Left forelimb (tissue), 1 donor: ENCODE measurements at regions not wholly inside any gene's neighbourhood (a gene's known extent, or its start where the extent isn't known, plus 50 kb on each side); places are given as distances from the start of the nearest gene placed in this dataset.

Experiments used
- DNase-seq: peaks from one replicate; pipeline ENCODE4 v3.0.0-alpha.2; 2018; ENCODE audit warnings: low spot score

GRCh38 chr13:81676008-81676407, 1335.1 kb upstream of the SPRY2 start:
- DNase-seq: no peak

DNA sequence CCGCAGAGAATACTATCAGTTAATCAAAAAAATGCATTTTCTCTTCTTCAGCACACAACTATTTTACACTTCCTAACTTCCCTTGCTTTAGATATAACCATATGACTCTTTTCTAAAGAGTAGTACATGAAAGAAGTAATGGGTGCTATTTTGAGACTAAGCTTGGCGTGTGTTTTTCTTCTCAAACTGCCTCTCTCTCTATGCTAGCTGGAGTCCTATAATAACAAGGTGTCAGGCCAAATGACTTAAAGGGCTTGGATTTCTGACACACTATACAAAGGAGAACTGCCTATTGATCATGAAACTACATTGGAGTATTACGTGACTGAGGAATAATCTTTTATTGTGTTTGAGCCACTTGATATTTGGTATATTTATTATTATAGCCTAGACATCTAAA, 1330.1 kb upstream of the SPRY2 start:
- no peak for DNase-seq

- no peak for DNase-seq
These were observed 1329.1 kb upstream of the SPRY2 start for GRCh38 chr13:81670048-81670447.

- DNase-seq: no peak
These were observed 1323.9 kb upstream of the SPRY2 start for GRCh38 chr13:81664872-81665271.

- no peak for DNase-seq
These were observed 1319.1 kb upstream of the SPRY2 start for GRCh38 chr13:81659984-81660383.

- DNase-seq: no peak
These were observed 1317.9 kb upstream of the SPRY2 start for GRCh38 chr13:81658598-81659370.

DNA sequence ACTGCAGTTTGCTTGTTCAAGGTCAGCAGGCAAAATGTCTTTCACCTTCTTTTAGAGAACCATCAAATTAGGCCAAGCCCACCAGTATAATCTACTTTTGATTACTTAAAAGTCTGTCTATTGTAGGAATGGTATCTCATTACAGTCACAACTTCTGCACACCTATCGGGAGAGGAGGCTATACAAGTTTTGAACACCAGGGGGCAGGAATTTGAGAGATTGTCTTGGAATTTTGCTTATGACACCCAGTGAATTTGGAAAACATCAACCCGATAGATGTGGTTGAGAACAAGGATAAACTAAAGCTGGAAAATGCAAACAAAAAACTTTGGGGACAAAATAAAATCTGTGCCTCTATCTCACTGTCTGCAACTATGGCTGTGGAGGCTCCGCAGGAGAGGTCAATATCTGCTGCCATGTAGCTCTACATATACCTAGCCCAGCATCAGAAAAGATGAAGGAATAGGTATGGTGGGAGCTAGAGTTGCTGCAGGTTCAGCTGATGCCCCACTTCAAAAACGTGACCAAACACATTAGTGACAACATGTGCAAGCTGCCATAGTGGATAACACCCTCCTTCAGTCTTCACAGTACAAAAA, 1299.2 kb upstream of the SPRY2 start:
- DNase-seq: no peak

- DNase-seq: no peak
These were observed 1296.5 kb upstream of the SPRY2 start for GRCh38 chr13:81637457-81637856.

DNA sequence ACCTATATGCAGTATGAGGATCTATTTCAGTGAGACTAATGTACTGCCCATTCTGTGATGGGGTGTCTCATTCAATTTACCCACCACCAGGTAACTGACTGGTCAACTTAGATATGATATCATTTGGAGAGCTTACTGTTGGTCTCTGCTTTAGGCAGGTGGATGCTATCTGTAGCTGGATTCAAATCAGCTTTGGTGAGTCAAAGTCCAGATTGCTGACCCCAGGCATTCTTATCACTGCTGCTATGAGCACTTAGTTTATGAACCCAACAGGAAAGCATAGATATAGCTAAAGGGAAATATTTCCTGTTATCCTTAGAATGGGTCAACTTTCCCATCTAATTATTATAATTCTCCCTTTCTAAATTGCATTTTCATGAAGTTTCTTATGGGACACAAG, 1295.2 kb upstream of the SPRY2 start:
- no peak for DNase-seq

DNA sequence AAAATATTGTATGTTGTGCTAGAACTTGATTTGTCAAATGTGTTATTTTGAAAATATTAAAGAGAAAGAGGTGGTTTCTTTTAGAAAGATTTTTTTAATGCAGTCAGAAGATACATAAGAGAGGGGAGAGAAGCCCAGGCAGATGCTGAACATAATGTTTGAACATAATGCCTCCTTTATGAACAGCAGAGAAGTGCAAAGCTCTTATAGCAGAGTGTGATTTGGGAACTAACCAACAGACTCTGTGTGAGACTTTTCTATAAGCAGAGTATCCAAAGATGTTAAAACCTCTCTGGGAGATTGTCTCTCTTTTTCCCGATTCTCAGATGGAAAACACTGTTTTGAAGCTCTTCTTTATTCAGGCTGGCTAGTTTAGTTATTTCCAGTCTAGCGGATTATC, 1274.1 kb upstream of the SPRY2 start:
- no peak for DNase-seq

DNA sequence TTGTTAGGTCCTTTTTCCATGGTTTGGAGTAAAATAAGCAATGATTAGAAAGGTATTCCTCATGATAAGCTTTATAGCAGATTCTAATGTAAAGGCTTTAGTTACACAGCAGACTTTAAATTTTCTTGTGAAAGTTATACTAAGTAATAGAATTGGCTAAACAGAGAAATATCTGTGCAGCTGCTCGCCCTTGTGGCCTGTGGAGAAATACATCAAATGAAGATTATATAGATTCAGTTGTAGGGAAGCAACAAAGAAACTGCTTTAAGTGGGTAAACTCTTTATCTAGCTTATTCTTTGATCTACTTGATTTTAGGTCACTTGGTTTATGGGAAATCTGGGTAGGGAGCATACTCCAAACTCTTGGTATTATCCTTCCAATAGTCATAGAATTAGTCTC, 1269.7 kb upstream of the SPRY2 start:
- DNase-seq: no peak

- no peak for DNase-seq
These were observed 1268.4 kb upstream of the SPRY2 start for GRCh38 chr13:81609335-81609734.

DNA sequence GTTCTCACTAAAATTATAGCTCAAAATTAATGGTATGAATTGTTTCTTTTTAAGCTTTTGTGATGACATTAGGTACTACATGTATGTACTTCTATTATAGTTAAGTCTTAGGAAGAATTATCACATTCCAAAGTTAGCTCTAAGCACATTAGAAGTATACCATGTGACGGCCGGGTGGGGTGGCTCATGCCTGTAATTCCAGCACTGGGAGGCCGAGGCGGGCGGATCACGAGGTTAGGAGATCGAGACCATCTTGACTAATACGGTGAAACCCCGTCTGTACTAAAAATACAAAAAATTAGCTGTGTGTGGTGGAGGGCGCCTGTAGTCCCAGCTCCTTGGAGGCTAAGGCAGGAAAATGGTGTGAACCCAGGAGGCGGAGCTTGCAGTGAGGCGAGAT, 1265.1 kb upstream of the SPRY2 start:
- DNase-seq: no peak

- DNase-seq: no peak
These were observed 1261.3 kb upstream of the SPRY2 start for GRCh38 chr13:81602241-81602640.

DNA sequence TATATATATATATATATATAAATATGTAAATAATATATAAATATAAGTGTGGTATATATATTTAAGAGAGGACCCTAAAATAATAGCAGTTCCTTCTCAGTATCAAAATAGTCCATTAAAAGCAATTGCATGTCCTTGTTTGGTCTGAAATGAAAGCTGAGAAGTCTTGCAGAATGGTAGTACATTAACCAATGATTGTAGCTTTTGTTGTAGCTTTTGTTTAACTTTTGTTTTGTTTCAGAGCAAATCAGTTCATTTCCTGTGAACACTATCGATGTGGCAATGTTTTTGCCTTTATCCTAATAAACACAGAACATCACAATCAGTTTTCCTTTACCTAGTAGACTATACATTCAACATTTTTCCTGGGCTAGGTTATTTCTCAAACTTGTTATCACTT, 1256.2 kb upstream of the SPRY2 start:
- no peak for DNase-seq

DNA sequence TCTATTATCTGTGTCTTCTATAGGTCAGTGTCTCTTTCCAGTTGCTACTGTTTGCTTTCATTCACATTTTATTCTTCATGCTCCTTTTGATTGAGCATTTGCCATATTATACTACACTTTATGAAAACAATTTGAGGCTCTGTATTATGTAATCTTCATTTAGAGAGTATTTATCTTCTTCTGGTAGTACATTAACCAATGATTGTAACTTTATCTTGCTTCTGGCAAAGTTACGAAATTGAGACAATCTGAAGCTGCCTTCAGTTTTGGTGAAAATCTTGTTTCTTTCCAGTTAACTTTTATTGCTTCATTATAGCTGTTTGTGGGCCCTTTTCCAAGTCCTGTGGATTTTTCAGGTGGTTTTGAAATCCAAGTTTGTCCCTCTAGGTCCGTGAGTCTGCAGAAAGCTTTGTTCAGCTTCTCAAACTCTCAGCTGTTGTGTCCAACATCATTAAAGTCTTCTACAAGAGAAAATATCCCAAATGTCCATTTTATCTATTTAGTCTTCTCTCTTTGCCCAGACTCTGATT, 1255.4 kb upstream of the SPRY2 start:
- DNase-seq: no peak

- DNase-seq: no peak
These were observed 1250.7 kb upstream of the SPRY2 start for GRCh38 chr13:81591528-81592220.

DNA sequence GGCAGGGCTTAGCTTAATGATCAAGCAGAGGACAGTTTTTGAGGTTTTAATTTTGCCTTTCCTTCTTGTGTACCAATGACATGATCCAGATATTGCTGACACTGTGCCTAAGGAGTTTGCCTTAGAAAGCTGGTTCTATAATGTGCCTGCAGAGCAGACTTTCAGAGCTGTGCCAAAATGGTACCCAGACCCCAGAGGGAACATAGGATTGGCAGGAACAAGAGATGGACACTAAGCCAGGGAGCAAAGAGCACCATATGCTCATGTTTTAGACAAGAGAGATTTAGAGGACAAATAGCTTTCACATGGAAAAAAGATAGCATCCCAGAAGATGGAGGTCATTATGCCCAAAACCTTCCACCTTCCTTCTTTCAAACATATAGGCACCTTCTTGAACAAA, 1241.5 kb upstream of the SPRY2 start:
- no peak for DNase-seq

DNA sequence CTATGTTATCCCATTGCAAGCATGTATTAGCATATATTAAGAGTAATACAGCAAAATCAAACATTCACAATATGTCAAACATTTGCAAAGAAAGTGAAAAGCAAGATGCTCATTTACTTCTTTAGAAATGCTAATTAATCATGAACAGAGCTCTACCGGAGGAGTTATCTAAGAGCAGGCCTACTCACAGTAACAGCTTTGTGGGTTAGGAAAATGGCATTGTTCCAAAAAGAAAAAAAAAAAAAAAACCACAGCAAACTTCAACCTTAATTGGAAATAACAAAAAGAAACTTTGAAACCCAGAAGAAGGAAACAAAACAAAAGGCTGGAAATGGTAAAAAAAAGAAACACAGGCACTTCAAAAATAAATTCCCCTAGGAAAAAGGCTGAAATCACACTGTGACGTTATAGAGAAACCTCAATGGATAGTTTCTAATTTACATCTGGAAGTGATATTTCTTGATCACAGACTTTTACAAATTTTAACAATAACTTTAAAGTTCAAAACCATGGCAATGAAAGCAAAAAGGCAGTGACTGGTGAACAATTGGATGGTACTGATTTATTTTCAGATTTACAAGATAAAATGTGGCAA, 1236.8 kb upstream of the SPRY2 start:
- no peak for DNase-seq

DNA sequence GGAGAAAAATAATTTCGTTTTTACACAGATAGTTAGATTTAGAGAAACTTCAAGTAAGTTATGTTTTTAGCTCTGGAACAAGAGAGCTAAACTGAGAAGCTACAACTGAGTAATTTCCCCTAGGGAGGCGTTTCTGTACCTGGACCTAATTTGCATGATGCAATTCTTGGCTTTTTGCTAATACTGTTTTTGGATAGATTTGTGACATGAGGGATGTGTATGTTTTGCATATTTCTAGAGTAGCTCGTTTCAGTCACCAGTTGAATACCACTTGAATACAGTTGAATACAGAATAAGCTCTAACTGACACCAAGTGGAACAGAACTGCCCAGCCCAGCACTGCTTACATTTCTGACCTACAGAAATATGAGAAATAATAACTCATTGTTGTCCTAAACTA, 1227.9 kb upstream of the SPRY2 start:
- DNase-seq: no peak

DNA sequence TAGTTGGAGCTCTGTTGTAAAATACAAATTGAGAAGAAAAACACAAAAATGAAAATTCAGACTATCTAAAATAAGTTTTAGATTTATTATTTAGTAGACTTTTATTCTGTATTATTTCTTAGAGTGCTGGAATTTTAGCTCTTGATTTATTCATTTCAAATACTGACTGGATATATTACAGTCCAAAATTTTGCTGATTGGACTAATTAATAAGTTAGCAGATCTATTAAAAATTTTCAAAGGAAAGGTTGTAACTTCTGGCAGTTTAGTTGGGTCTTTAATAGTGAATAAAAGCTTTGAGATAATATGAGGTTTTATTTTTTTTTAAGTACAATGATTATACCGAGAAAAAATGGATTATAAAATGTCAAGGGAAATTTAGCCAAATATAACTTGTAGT, 1224.9 kb upstream of the SPRY2 start:
- no peak for DNase-seq

- no peak for DNase-seq
These were observed 1222.2 kb upstream of the SPRY2 start for GRCh38 chr13:81563091-81563490.

DNA sequence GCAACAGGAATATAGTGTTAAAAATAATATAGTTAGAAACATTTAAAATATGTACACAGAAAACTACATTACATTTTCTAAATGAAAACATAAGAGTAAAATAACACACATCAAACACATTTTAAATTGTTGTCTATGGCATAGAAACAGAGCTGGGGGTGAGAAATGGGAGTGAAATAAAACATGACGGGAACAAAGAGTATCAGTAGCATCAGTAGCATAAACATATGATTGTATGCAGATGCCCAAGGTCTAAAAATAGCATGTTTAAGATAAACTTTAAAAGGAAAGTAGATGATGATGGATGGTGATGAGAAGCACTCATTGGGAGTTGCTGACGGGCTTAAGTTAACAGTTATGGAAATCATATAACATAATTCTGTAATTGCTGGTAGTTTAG, 1221.7 kb upstream of the SPRY2 start:
- DNase-seq: no peak
